ENCODE measurements at regions not wholly inside any gene's neighbourhood (a gene's known extent, or its start where the extent isn't known, plus 50 kb on each side); places are given as distances from the start of the nearest gene placed in this dataset.
A peak's percentile ranks its signal among the peaks of the same experiment; 100 is the strongest.
"Not testable (repeated sequence)": the region's sequence is repeated elsewhere in the genome, so short reads cannot be mapped to it uniquely, and the experiment has no call there.

DNA sequence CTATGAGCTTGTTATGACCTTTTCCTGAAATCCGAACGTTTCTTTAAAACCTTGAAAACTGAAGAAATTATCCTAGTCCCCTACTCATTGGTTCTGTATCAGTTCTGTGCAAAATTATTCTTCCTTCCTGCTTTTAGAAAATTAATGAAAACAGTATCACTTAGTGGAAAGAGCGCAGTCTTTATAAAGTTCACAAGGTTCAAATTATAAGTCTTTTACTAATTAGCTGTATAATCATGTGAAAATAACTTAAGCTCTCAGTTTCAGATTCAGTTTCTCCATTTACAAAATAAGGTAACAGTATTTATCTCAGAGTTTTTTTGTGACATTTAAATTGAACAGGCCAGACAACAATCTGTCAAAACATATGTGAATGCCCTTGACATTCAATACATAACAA lies 306.1 kb downstream of the ADAMTS20 start:
- no peak for DNase-seq

GRCh38 chr12:43241986-43242385 lies 310.0 kb downstream of the ADAMTS20 start:
- DNase-seq: peak; percentile 31

DNA sequence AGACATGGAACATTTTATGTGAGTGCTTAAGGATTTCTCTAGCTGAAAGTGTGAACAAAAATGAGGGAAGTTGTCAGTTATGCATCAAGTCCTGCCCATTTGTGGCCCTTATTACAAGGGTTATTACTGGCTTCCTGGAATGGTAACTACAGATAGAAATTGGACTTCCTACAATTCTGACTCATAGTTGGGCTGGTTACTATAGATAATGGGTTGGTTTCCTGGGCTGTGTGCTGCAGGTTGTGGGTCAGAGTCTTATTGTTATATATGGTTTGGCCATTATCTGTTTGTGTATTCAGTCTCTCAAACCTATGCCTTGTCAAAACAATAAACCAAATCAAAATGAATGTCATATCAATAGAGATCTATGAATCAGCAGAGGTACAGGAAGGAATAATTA lies 313.7 kb downstream of the ADAMTS20 start:
- DNase-seq: peak; percentile 72

DNA sequence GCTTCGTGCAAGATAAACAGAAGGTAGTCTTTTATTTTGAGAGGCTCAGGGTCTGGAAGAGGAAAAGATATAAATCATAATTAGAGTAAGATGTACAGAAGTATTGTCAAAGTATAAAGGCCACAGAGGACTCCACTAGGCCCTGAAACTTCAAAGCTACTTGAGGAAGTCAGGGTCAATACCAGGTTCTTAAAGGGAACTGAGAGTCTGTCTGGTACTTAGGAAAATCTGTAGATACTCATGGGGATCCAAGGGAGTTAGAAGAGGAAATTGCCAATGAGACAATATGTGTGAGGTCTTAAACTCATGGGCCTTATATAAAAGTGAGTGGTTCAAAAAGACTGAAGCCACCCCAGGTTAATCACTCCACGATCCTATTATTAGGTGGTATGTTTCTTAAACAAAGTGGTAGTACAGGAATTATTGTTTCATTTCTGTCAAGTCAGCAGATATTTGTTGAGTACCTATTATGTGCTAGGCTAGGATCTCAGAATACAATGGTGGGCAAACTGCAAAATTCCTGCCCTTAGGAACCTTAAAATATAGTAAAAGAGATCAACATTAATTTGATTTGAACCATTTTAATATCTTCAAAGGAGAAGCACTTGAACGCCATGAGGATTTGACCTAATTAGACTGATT lies 314.6 kb downstream of the ADAMTS20 start:
- no peak for DNase-seq

GRCh38 chr12:43235721-43236120 lies 316.3 kb downstream of the ADAMTS20 start:
- no peak for DNase-seq

DNA sequence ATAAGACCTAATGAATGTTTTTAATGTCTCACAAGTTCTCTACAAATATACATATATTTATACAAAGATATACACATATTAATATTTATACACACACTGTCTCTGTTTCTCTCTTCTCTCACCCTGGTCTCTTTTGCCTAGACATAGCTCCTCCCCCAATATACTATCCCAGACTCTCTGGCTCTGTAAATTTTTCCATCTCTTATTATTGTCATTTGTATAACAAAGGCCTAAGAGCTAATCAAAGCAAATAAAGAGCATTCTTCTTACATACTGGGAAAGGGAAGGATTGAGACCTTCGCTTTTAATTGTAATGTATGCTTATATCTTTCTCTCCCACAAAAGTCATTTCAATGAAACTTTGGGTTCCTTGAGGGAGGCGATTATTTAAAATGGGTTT lies 318.1 kb downstream of the ADAMTS20 start:
- no peak for DNase-seq

- DNase-seq: no peak
Measured at GRCh38 chr12:43226151-43226550, 325.9 kb downstream of the ADAMTS20 start.

DNA sequence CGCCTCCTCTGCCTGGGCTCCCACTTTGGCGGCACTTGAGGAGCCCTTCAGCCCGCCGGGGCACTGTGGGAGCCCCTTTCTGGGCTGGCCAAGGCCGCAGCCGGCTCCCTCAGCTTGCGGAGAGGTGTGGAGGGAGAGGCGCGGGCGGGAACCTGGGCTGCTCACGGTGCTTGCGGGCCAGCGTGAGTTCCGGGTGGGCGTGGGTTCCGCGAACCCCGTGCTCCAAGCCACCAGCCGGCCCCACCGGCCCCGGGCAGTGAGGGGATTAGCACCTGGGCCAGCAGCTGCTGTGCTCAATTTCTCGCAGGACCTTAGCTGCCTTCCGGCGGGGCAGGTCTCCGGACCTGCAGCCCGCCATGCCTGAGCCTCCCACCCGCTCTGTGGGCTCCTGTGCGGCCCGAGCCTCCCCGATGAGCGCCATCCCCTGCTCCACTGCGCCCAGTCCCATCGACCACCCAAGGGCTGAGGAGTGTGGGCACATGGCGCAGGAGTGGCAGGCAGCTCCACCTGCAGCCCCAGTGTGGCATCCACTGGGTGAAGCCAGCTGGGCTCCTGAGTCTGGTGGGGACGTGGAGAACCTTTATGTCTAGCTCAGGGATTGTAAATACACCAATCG lies 327.7 kb downstream of the ADAMTS20 start:
- not testable (repeated sequence) for DNase-seq

DNA sequence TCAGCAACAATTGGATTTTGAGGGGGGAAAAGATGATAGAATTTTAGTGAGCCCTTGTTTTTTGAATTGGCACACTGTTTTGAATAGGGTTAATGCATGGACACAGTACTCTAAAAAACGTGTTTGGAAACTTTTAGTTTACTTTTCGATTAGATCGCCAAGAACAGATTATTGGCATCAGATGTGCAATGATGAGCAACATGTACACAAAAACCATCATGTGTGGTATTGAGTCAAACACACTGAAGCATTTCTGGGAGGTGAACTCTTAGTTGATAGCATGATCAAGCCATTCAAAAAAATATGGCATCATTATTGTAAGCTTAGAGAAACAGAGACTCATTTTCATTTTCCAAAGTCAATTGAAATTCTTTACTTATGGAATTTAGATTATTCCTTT lies 329.2 kb downstream of the ADAMTS20 start:
- DNase-seq: no peak

DNA sequence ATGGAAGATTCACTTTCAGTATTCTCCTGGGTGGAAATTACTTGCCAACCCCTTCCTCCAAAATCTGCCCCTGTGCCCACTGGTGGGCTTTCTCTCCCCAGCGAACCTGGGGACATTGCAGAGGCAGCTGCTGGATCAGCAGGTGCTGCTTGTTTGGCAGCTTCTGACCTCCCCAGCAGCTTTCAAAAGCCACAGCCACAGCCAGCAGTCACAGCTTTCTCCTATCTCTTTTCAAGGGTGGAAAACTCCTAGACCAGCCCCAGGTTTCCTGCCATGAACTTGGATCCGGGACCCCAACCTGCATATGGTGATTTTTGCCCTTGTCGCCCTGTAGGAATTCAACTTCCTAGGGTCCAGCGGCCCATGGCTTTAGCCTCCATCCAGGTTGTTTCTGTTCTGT lies 330.8 kb downstream of the ADAMTS20 start:
- DNase-seq: no peak

- no peak for DNase-seq
Measured at GRCh38 chr12:43216490-43216889, 335.5 kb downstream of the ADAMTS20 start.

DNA sequence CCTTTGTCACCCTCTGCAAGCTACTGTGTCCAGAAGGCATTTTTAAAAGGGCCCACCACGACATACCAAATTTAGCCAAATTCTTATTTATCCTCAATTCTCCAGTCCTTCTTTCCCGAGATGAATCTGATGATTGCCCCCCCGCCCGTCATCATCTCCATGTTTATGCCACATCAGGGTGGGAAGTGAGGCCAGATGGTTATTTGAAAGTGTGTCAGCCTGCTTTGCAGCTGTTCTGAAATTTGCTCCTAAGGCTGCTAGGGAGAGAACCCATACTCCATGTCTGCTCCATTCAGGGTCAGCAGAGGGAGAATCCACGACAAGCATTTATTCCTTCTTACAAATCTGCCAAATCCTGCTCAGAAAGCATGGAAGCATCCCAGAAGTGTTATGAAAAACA lies 337.8 kb downstream of the ADAMTS20 start:
- DNase-seq: no peak

GRCh38 chr12:43213608-43214007 lies 338.4 kb downstream of the ADAMTS20 start:
- no peak for DNase-seq

GRCh38 chr12:43210485-43211192 lies 341.4 kb downstream of the ADAMTS20 start:
- DNase-seq: peak; percentile 94

DNA sequence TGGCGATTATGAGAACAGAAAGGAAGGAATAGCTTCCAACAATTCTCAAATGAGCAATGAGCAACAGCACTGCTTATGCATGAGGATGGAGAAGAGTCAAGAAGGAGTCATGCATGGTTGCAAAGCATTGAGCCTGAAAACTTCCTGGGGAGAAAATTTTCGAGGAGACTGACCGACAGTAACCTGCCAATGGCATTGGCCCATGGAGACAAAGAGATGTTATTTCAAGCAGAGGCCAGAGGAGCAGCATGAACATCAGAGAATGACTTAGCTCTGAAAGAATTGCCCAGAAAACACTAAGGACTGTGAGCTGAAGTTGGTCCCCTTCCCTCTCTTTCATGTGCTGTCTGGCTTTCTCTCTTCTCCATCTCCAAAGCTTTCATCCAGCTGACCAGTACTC lies 343.4 kb downstream of the ADAMTS20 start:
- no peak for DNase-seq

DNA sequence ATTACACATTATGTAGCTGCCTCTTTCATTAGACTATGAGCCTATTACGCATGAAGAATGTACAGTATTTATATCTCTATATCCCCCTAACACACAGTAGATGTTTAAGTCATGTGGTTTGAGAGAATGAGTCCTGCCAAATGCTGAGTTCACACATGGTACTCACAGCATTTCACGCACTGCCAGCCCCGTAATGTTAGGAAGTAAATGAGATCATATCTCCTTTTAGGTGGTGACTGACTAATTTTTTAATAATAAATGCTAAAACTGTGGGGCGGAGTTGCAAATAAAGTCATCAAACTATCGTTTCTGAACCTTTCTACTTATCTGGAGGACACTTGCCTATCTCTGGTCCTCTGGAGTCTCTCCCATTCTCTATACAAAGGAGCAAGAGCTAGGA lies 343.8 kb downstream of the ADAMTS20 start:
- DNase-seq: peak; percentile 14

DNA sequence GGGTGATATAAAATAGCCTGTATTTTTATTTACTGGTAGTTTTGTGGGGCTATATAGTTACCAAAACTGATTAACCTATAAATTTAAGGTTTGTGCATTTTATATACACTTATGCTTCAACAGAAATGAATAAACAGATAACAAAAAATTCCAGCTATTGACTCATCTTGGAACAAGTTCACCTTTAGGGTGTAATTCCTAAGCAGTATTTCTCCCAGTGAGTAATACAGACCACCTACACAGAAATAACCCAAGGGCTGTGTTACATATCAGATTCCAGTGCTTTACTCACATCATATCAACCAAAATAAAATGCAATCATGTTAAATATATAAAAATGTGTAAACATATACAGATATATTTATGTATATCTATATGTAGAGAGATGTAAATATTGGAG lies 345.6 kb downstream of the ADAMTS20 start:
- peak; percentile 93 for DNase-seq

GRCh38 chr12:43198608-43199007 lies 353.4 kb downstream of the ADAMTS20 start:
- DNase-seq: no peak

GRCh38 chr12:43196268-43196907 lies 355.6 kb downstream of the ADAMTS20 start:
- no peak for DNase-seq

- not testable (repeated sequence) for DNase-seq
Measured at GRCh38 chr12:43193096-43193495, 358.9 kb downstream of the ADAMTS20 start.

DNA sequence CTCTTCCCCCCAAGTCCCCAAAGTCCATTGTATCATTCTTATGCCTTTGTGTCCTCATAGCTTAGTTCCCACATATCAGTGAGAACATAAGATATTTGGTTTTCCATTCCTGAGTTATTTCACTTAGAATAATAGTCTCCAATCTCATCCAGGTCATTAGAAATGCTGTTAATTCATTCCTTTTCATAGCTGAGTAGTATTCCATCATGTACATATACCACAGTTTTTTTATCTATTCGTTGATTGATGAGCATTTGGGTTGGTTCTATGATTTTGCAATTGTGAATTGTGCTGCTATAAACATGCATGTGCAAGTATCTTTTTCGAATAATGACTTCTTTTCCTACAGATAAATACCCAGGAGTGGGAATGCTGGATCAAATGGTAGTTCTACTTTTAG lies 359.6 kb downstream of the ADAMTS20 start:
- DNase-seq: not testable (repeated sequence)

GRCh38 chr12:43180242-43180641 lies 371.8 kb downstream of the ADAMTS20 start:
- no peak for DNase-seq

GRCh38 chr12:43179486-43179885 lies 372.5 kb downstream of the ADAMTS20 start:
- no peak for DNase-seq

DNA sequence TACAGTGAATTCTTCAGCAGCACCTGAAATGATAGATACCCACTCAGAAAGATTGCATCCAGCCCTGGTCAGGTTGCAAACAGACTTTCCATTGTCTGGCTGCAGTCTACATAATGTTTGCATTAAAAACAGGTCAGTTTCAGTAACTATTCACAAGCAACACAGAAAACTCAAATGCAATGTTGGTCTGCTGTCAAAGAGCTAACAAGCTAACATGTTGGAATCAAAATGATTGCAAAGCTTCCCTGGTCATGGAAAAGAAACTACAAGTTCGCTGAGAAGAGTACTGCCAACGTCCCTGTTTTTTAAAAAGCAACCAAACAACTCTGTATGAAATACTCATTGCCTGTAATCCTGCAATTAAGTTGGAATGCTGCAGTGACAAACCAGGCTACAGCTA lies 374.7 kb downstream of the ADAMTS20 start:
- DNase-seq: no peak
